ENCODE measurements at regions not wholly inside any gene's neighbourhood (a gene's known extent, or its start where the extent isn't known, plus 50 kb on each side); places are given as distances from the start of the nearest gene placed in this dataset.

- no peak for DNase-seq (ENCODE audit: low read depth)
Observed at GRCh38 chr10:42970451-42971250, 106.2 kb upstream of the RET start.

DNA sequence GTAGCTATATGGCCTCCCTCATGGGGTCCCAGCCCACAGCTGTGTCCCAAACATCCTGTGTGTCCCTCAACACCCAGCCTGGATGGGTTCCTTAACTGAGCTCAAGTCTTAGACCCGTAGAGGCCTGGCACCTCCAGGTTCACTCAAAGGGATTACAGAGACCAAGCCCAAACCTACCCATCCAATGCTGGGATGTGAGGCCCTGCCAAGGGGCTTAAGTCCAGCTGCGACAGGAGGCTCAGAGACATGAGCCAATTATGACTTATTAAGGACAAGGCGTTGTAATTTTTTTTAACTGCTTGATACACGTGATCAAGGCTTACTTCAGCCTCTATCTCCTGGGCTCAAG is 105.6 kb upstream of the RET start:
- no peak for DNase-seq (ENCODE audit: low read depth)

DNA sequence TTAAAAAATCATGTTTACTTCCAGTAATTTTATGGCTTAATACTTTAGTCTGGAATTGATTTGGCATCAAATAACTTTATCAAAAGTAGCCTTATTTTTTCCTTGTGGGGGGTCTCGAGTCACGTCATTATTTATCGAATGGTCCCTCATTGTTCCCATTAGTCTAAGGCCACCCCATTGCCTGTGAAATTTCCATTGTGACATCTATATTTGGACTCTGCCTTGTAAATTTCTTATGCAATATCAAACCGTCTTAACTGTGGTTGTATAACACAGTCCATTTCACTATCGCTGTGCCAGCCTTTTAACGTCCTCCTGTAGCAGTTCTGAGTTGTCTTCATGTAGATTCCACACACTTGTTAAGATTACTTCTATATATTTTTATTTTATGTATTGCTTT is 103.9 kb upstream of the RET start:
- no peak for DNase-seq (ENCODE audit: low read depth)

GRCh38 chr10:42973411-42973810 is 103.5 kb upstream of the RET start:
- DNase-seq (ENCODE audit: low read depth): no peak

- no peak for DNase-seq (ENCODE audit: low read depth)
Observed at GRCh38 chr10:42973870-42974692, 102.8 kb upstream of the RET start.

DNA sequence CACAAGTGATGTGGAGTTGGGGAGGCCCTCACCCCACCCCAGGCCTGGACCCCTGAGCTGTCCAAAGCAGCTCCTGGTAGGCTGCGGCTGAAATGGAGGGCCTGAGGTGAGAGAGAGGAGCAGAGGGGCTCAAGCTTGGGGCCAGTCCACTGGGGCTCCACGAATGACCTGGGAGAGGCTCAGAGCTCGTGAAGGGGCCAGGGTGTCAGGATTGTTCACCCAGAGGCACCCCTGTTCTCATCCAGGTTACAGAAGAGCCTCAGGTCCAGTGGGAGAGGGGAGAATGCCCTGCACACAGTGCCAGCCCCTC is 102.2 kb upstream of the RET start:
- DNase-seq (ENCODE audit: low read depth): no peak

DNA sequence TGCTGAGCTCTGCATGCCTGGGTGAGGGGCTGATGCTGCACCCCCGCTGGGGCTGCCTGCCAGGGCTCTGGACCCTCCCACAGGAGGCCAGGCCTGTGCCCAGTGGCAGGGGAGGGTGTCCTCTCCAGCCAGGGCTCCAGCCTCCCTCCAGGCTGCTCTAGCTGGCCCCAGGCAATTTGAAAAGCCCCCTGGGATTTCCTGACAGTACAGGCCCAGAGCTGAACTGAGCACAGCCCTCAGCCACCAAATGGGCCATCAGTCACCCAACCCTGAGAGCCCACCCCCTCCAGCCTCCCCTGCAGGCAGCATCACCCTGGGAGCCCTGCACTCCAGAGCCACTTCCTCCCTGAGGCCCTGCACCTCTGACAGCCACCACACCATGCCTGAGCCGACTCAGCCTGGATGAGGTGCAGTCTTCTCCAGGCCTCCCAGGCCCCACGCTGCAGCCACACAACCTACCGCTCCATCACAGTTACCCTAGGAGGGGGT is 101.8 kb upstream of the RET start:
- DNase-seq (ENCODE audit: low read depth): no peak

- no peak for DNase-seq (ENCODE audit: low read depth)
Observed at GRCh38 chr10:42975558-42976340, 101.1 kb upstream of the RET start.

DNA sequence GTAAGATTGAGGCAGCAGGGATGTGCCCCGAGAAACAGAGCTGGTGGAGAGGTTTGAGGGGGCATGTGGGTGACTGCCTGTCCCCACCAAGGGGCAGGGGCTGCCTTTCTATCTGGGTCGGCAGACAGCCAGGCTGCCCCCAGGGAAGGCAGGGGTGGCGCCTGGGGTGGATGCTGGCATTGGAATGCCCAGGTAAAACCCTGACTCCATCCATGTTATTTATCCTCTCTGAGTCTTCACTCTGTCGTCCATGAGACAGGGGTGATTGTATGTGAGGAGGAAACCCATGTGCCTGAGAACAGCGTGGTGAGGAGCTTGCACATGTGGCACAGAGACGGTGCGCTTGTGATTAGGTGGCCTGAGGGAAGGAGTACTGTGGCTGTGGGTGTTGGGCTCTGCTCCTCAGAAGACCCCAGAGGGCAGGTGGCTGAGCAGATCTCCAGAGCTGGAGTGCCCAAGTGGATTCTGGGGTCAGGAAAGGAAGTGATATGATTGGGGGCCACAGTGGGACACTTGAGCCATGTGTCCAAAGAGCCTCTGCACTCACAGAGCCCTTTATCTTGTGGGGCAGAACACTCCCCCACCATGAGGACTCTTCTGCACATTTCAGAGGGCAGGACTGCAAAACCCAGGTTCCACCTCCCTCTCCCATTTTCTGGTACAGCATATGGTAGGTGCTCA is 100.4 kb upstream of the RET start:
- DNase-seq (ENCODE audit: low read depth): no peak

DNA sequence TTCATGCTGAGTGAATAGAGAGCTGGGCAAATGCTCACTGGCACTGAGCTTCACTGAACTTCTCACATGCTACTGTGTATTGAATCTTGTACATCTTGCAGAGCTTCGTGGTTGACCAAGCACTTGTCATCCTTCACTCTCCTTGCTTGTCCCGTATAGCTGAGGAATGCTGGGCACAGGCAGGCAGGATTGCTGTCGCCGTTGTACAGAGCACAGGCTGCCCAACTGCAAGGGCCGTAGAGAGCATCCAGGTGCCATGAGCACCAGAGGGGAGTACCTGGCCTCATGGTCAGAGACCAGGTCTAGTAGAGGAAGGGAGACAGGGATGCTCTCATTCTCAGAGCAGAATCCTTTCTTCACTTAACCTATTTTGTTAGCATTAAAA is 99.8 kb upstream of the RET start:
- no peak for DNase-seq (ENCODE audit: low read depth)

- DNase-seq (ENCODE audit: low read depth): no peak
Observed at GRCh38 chr10:42979181-42979580, 97.7 kb upstream of the RET start.

DNA sequence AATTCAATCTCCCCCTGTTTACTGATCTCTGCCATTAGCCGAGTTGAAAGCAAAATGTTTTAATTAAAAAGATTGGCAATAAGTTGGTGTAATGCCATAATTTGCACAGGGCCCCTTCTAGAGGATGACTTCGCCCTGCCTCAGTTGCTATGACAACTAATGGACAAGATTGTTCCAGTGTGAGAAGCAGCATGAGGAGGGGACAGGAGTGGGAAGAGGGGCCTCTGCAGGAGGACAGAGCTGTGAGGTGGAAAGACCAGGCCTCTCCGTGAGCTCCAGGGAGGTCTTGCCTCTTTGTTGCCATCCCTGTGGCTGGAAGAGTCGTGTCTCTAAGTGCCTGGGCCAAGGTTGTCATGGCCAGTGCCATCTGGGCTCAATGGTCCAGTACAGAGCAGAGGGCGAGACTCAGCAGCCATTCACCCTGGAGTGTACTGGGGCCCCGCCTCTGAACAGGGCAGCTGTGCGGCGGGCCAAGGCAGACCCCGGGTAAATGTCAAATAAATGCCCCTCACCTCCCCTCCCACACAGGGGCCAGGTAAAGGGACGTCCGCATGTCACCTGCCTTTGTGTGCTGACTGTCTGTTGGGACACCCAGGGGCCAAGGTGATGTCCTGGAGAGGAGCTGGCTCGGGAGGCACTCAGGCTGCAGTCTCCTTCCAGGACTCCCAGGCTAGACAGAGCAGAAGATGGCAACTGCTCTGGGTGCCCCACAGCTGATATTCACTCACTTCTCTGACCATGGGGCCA is 97.0 kb upstream of the RET start:
- no peak for DNase-seq (ENCODE audit: low read depth)

DNA sequence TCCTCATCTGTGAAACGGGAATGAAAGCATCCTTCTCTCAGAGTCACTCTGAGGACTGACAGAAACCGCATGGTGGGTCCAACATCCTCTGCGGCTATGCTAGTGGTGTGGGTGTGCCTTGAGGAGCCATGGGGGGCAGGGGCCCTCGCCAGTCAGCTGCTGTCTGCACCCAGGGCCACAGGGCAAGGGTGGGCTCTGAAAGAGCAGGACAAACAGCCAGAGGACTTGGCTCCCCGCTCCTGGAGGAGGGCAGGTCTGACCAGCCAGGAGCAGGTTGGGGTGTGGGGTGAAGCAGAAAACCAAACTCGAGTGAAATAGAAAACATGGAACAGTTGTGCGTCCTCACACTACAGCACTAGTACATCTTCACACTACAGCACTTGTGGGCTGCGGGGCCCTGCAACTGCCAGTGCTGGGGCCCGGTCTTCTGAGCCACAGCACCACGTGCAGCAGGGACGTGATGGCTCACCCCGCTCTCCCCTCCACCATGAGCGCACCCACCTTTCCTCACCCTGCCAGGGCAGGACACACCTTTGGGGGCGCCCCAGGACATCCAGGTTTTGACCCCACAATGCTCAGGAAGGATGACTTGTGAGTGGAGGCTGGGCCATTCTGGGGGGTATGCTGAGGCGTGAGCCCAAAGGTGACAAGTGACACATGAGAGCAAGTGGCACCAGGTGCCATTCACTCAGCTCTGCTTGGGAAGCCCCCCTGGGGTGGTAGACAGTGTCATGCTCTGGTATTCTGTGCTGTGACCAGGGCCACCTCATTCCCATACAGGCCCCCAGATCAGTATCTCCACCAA is 96.1 kb upstream of the RET start:
- no peak for DNase-seq (ENCODE audit: low read depth)

DNA sequence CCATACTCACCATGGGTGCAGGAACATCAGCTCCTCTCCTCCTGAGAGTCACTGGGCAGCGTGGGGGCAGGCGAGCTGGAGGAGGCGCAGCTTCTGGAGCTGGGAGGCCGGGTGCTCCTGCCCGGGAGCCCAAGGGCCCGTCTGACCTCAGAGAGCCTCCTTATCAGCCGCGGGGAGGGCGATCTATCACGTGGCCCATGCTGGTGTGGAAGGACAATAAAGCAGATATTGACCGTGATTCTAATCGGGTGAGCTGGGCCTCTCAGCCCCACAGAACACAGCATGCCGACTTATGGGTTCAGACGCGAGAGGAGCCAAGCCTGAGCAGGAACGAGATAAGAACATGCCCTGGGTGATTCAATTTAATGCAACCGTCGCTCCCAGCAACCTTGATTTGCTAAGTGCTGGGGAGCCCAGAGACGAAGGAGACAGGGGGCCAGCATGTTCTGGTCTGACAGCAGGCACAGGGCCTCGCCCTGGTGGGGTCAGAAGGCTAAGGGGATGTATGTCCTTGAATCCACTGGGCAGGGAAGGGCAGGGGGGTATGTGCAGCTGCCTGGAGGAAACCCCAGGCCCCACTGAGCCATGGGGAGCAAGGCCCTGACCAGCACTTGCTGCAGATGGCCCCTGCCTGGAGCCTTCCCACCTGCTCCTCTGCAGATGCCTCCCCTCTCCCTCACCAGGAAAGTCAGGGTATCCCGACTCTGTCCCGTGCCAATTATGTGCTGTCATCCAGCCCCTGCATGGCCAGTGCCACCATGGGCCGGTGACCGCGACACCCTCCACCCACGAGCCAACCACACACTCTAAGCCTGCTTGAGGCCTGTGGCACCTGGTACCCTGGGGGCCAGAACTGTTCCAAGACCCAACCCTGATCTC is 95.3 kb upstream of the RET start:
- DNase-seq (ENCODE audit: low read depth): no peak

GRCh38 chr10:42982891-42983506 is 93.9 kb upstream of the RET start:
- no peak for DNase-seq (ENCODE audit: low read depth)

- DNase-seq (ENCODE audit: low read depth): no peak
Observed at GRCh38 chr10:42983591-42983990, 93.3 kb upstream of the RET start.

DNA sequence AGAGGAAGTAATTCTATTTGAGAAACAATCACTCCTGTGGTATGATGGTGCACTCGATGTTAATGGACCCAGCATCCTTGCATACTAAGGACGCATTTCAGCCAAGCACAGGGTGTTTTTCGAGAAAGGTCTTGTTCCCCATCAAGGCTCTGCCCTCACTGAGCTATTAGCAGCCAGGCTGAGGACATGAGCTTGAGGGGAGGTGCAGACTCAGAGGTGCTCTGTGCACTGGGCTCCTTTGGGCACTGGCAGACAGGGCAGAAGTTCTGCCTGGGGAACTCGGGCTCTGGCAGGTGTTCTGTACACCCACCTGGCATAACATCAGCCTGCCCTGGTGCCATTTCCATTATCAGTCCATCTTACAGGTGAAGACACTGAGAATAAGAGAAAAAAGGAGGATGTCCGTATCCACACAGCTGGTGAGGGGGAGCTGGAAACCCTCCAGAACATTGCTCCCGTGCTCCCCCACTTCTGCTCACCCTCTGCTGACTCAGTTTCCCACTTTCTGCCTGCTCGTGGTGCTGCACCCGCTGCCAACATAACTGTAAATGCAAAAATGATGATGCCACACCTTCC is 92.7 kb upstream of the RET start:
- no peak for DNase-seq (ENCODE audit: low read depth)

DNA sequence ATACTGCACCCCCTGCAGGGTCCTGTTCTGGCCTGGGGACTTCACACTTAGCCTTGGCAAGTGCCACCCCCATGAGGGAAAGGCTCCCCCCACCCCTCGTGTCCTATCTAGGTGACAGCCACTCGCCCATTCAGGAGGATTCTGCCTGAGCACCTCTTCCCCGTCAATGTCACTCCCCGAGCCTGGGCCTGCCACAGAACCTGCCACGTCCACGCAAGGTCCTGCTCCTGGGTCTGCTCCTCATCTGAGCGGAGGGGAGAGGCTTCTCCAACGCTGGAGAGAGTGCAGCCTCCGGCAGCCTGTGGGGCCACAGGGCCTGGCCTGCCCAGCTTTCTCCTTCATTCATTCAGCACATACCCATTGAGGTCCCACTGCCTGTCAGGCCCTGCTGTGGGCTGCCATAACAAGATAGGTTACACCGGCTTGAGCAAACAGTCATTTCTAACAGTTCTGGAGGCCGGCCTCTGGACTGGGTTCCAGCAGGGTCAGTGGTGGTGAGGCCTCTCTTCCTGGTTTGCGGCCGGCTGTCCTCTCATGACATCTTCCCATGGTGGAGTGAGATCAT is 92.0 kb upstream of the RET start:
- DNase-seq (ENCODE audit: low read depth): no peak

All from myocyte (in vitro differentiated cells).